RCC 7860 (cell line): ENCODE measurements at regions not wholly inside any gene's neighbourhood (a gene's known extent, or its start where the extent isn't known, plus 50 kb on each side); places are given as distances from the start of the nearest gene placed in this dataset.
"Not testable (repeated sequence)": the region's sequence is repeated elsewhere in the genome, so short reads cannot be mapped to it uniquely, and the experiment has no call there.

ENCODE experiments used
- DNase-seq: peaks from one replicate; pipeline ENCODE4 v3.0.0-alpha.2; 2015; ENCODE audit warnings: low spot score
- FAIRE-seq: peaks from 2 replicates; lab custom pipeline; 2012; peaks lifted over from hg19 to GRCh38; lab: Jason Lieb, UNC

GRCh38 chr9:3660936-3661335 is 135.1 kb upstream of the RFX3 start:
- no peak for DNase-seq
- no peak for FAIRE-seq

GRCh38 chr9:3659647-3660046 is 133.8 kb upstream of the RFX3 start:
- FAIRE-seq (no peak), DNase-seq (no peak)

- FAIRE-seq (no peak), DNase-seq (no peak)
These were observed 133.2 kb upstream of the RFX3 start for GRCh38 chr9:3658964-3659363.

GRCh38 chr9:3656224-3656623 is 130.4 kb upstream of the RFX3 start:
- FAIRE-seq (no peak), DNase-seq (no peak)

- DNase-seq (no peak), FAIRE-seq (no peak)
These were observed 125.3 kb upstream of the RFX3 start for GRCh38 chr9:3650994-3651622.

GRCh38 chr9:3648722-3649246 is 123.0 kb upstream of the RFX3 start:
- no peak for FAIRE-seq
- DNase-seq, result no peak

GRCh38 chr9:3648266-3648665 is 122.5 kb upstream of the RFX3 start:
- no peak for FAIRE-seq
- no peak for DNase-seq

- no peak for FAIRE-seq
- DNase-seq, result no peak
These were observed 121.9 kb upstream of the RFX3 start for GRCh38 chr9:3647652-3648051.

- FAIRE-seq, result no peak
- DNase-seq, result no peak
These were observed 120.4 kb upstream of the RFX3 start for GRCh38 chr9:3646226-3646625.

- peak; percentile 50 for FAIRE-seq
- not testable (repeated sequence) for DNase-seq
These were observed 116.3 kb upstream of the RFX3 start for GRCh38 chr9:3642075-3642474.

- no peak for DNase-seq
- FAIRE-seq, result no peak
These were observed 103.7 kb upstream of the RFX3 start for GRCh38 chr9:3629495-3629894.

- FAIRE-seq, result no peak
- DNase-seq, result no peak
These were observed 102.4 kb upstream of the RFX3 start for GRCh38 chr9:3628239-3628638.

GRCh38 chr9:3608011-3608410 is 82.2 kb upstream of the RFX3 start:
- FAIRE-seq (no peak), DNase-seq (no peak)

GRCh38 chr9:3600672-3601071 is 74.9 kb upstream of the RFX3 start:
- DNase-seq (no peak), FAIRE-seq (no peak)

- FAIRE-seq (no peak), DNase-seq (no peak)
These were observed 72.0 kb upstream of the RFX3 start for GRCh38 chr9:3597792-3598191.

- FAIRE-seq (no peak), DNase-seq (no peak)
These were observed 60.3 kb upstream of the RFX3 start for GRCh38 chr9:3586066-3586465.

GRCh38 chr9:3585606-3586005 is 59.8 kb upstream of the RFX3 start:
- FAIRE-seq, result no peak

GRCh38 chr9:3578786-3579185 is 53.0 kb upstream of the RFX3 start:
- FAIRE-seq (peak; percentile 39), DNase-seq (peak; percentile 9)

More at GRCh38 chr9:3585606-3586005, 59.8 kb upstream of the RFX3 start:
- DNase-seq, result no peak

- FAIRE-seq, result no peak
- DNase-seq, result no peak
These were observed 50.5 kb upstream of the RFX3 start for GRCh38 chr9:3576328-3576727.

- no peak for DNase-seq
- no peak for FAIRE-seq
These were observed 50.0 kb upstream of the RFX3 start for GRCh38 chr9:3575821-3576220.
